IMR-90 (cell line): ENCODE measurements at regions not wholly inside any gene's neighbourhood (a gene's known extent, or its start where the extent isn't known, plus 50 kb on each side); places are given as distances from the start of the nearest gene placed in this dataset.

Source experiments
- ATAC-seq: fragments of 200-7000 bp; cut with Tn5 transposase; 2 replicates; pipeline ENCODE4 v1.9.1; 2020; ENCODE audit warnings: low read depth, mild to moderate bottlenecking, moderate library complexity
- BruUV-seq: library from RNA; stranded (reverse); fragments of 400-500 nt; replicated peaks from 2 replicates; lab custom pipeline; 2021; lab: Mats Ljungman, UMichigan
- CTCF ChIA-PET: fragments of 300-600 bp; formaldehyde crosslinking; extraction: SDS; loops from one replicate; lab custom pipeline; 2021; ENCODE audit warnings: antibody characterized with exemption; lab: Yijun Ruan, JAX
- POLR2A ChIA-PET: fragments of 300-600 bp; sonication (Branson Sonifier 250); formaldehyde crosslinking; loops from one replicate; lab custom pipeline; 2022; ENCODE audit warnings: antibody characterized with exemption; ENCODE audit not compliant: unreplicated experiment; lab: Charles Lee
- DNase-seq: peaks from one replicate; pipeline ENCODE4 v3.0.0; 2013
- H2AFZ ChIP-seq: replicated peaks from 2 replicates; pipeline ENCODE3; 2013; ENCODE audit warnings: low read length, mild to moderate bottlenecking; ENCODE audit not compliant: poor library complexity
- H2AK5ac ChIP-seq: 2 replicates; pipeline ENCODE4 v1.6.1; 2013; ENCODE audit warnings: low read depth, low read length, inconsistent platforms
- H2AK9ac ChIP-seq: replicated peaks from 2 replicates; pipeline ENCODE3; 2013; ENCODE audit warnings: mild to moderate bottlenecking, low read depth, low read length, moderate library complexity; ENCODE audit not compliant: poor library complexity
- H2BK120ac ChIP-seq: 2 replicates; pipeline ENCODE4 v1.6.1; 2013; ENCODE audit warnings: low read depth, low read length, inconsistent platforms
- H2BK15ac ChIP-seq: 3 replicates; pipeline ENCODE4 v1.6.1; 2013; ENCODE audit warnings: low read depth, low read length, inconsistent platforms
- H2BK20ac ChIP-seq: 2 replicates; pipeline ENCODE4 v1.6.1; 2013; ENCODE audit warnings: low read depth, mild to moderate bottlenecking, inconsistent platforms, low read length, moderate library complexity
- H2BK5ac ChIP-seq: 2 replicates; pipeline ENCODE4 v1.6.1; 2013; ENCODE audit warnings: mild to moderate bottlenecking, low read depth, low read length, inconsistent platforms; ENCODE audit not compliant: poor library complexity, severe bottlenecking
- H3K14ac ChIP-seq: replicated peaks from 2 replicates; pipeline ENCODE4 v1.6.1; 2013; ENCODE audit warnings: low read depth, low read length, inconsistent platforms
- H3K18ac ChIP-seq: 2 replicates; pipeline ENCODE4 v1.6.1; 2013; ENCODE audit warnings: low read depth, low read length, control low read depth
- H3K23ac ChIP-seq: 2 replicates; pipeline ENCODE4 v1.6.1; 2013; ENCODE audit warnings: low read depth, low read length, inconsistent platforms
- H3K27ac ChIP-seq: 2 replicates; pipeline ENCODE4 v1.5.1; 2013; ENCODE audit warnings: mild to moderate bottlenecking, control low read depth, low read length; ENCODE audit not compliant: insufficient read depth
- H3K27me3 ChIP-seq: 2 replicates; pipeline ENCODE4 v1.6.1; 2013; ENCODE audit warnings: low read length; ENCODE audit not compliant: control insufficient read depth, insufficient read depth
- H3K36me3 ChIP-seq: 2 replicates; pipeline ENCODE4 v1.6.1; 2013; ENCODE audit warnings: low read length, mixed read lengths; ENCODE audit not compliant: control insufficient read depth, insufficient read depth
- H3K4ac ChIP-seq: 2 replicates; pipeline ENCODE4 v1.6.1; 2013; ENCODE audit warnings: low read depth, low read length, inconsistent platforms
- H3K4me1 ChIP-seq: 2 replicates; pipeline ENCODE4 v1.6.1; 2013; ENCODE audit warnings: low read length, mixed read lengths; ENCODE audit not compliant: control insufficient read depth, insufficient read depth
- H3K4me2 ChIP-seq: 2 replicates; pipeline ENCODE4 v1.6.1; 2013; ENCODE audit warnings: low read depth, mild to moderate bottlenecking, control low read depth, low read length, moderate library complexity
- H3K4me3 ChIP-seq: 2 replicates; pipeline ENCODE4 v1.5.1; 2013; ENCODE audit warnings: low read depth, mild to moderate bottlenecking, control low read depth, low read length, moderate library complexity; ENCODE audit not compliant: insufficient read depth
- H3K56ac ChIP-seq: 2 replicates; pipeline ENCODE4 v1.6.1; 2013; ENCODE audit warnings: low read length, inconsistent platforms; ENCODE audit not compliant: insufficient read depth; ENCODE audit errors: extremely low read depth
- H3K79me1 ChIP-seq, 2 experiments: 2 replicates each; pipeline ENCODE4 v1.6.1; 2013; ENCODE audit warnings: low read length in 2 of 2, inconsistent platforms in 1 of 2, low read depth in 1 of 2
- H3K9ac ChIP-seq: 2 replicates; pipeline ENCODE4 v1.6.1; 2013; ENCODE audit warnings: low read depth, low read length, control low read depth
- H3K9me1 ChIP-seq: 2 replicates; pipeline ENCODE4 v1.6.1; 2013; ENCODE audit warnings: low read length, inconsistent platforms; ENCODE audit not compliant: insufficient read depth
- H3K9me3 ChIP-seq: 2 replicates; pipeline ENCODE4 v1.6.1; 2013; ENCODE audit warnings: low read length; ENCODE audit not compliant: control insufficient read depth, insufficient read depth
- H4K20me1 ChIP-seq: 2 replicates; pipeline ENCODE4 v1.6.1; 2013; ENCODE audit warnings: low read length, inconsistent platforms; ENCODE audit not compliant: insufficient read depth
- H4K5ac ChIP-seq: 2 replicates; pipeline ENCODE4 v1.6.1; 2013; ENCODE audit warnings: mild to moderate bottlenecking, low read depth, low read length, control low read depth
- H4K8ac ChIP-seq, 2 experiments: 2 replicates each; pipeline ENCODE4 v1.6.1; 2013; ENCODE audit warnings: low read depth in 2 of 2, low read length in 2 of 2, control low read depth in 1 of 2, inconsistent platforms in 1 of 2
- H4K91ac ChIP-seq: 2 replicates; pipeline ENCODE4 v1.6.1; 2013; ENCODE audit warnings: low read depth, low read length, inconsistent platforms; ENCODE audit not compliant: insufficient read depth
- BHLHE40 ChIP-seq: fragments of 150-350 bp; IDR thresholded peaks from 2 replicates; pipeline ENCODE4 v1.6.1; 2016; ENCODE audit warnings: mild to moderate bottlenecking, low read depth, low read length
- CEBPB ChIP-seq: IDR thresholded peaks from 2 replicates; pipeline ENCODE4 v1.6.1; 2012; ENCODE audit warnings: low read depth, low read length, improper control_type of control experiment
- CHD1 ChIP-seq: IDR thresholded peaks from 2 replicates; pipeline ENCODE4 v1.6.1; 2012; ENCODE audit warnings: low read depth, low read length, improper control_type of control experiment
- CTCF ChIP-seq: conservative IDR thresholded peaks from 2 replicates; pipeline ENCODE4 v1.5.1; 2012; ENCODE audit warnings: mild to moderate bottlenecking, low read depth, low read length, improper control_type of control experiment
- ELK1 ChIP-seq: fragments of 150-350 bp; IDR thresholded peaks from 2 replicates; pipeline ENCODE4 v1.6.1; 2016; ENCODE audit warnings: low read depth, mild to moderate bottlenecking, low read length, moderate library complexity, borderline replicate concordance
- FOS ChIP-seq: fragments of 150-350 bp; IDR thresholded peaks from 2 replicates; pipeline ENCODE4 v1.6.1; 2016; ENCODE audit warnings: low read depth, low read length
- MAFK ChIP-seq: IDR thresholded peaks from 2 replicates; pipeline ENCODE4 v1.6.1; 2012; ENCODE audit warnings: low read depth, low read length, improper control_type of control experiment
- MAZ ChIP-seq: IDR thresholded peaks from 2 replicates; pipeline ENCODE4 v1.6.1; 2012; ENCODE audit warnings: low read depth, mild to moderate bottlenecking, low read length, improper control_type of control experiment, moderate library complexity, borderline replicate concordance
- NFE2L2 ChIP-seq: fragments of 150-350 bp; IDR thresholded peaks from 2 replicates; pipeline ENCODE4 v1.6.1; 2016; ENCODE audit warnings: low read depth, mild to moderate bottlenecking, low read length
- POLR2A ChIP-seq: IDR thresholded peaks from 2 replicates; pipeline ENCODE4 v1.6.1; 2012; ENCODE audit warnings: mild to moderate bottlenecking, low read depth, low read length
- RAD21 ChIP-seq: IDR thresholded peaks from 2 replicates; pipeline ENCODE4 v1.6.1; 2012; ENCODE audit warnings: low read length, improper control_type of control experiment
- RCOR1 ChIP-seq: IDR thresholded peaks from 2 replicates; pipeline ENCODE4 v1.6.1; 2012; ENCODE audit warnings: mild to moderate bottlenecking, low read length, improper control_type of control experiment; ENCODE audit not compliant: insufficient replicate concordance
- SMC3 ChIP-seq: fragments of 150-350 bp; IDR thresholded peaks from 2 replicates; pipeline ENCODE4 v1.6.1; 2016; ENCODE audit warnings: low read depth, mild to moderate bottlenecking, antibody characterized with exemption, low read length, moderate library complexity
- WGBS, 2 experiments: methylation state at CpG; one replicate each; pipeline versions ENCODE4 v1.1.5 to v1.1.7; 2013; ENCODE audit warnings: missing lambda C conversion rate in 2 of 2; ENCODE audit not compliant: insufficient read length in 1 of 2; ENCODE audit errors: extremely low coverage in 2 of 2; 5-methylcytosine and 5-hydroxymethylcytosine counted together
- dilution Hi-C: fragments of 300-500 bp; cut with HindIII; formaldehyde crosslinking; loops from one replicate; pipeline ENCODE4 v1.14.3; 2018; ENCODE audit warnings: low sequenced_read_pairs; ENCODE audit not compliant: unreplicated experiment
- in situ Hi-C: fragments of 300-500 bp; cut with MboI; formaldehyde crosslinking; loops from 3 replicates; pipeline ENCODE4 v1.14.3; 2019; ENCODE audit warnings: low sequenced_read_pairs, inconsistent platforms, mixed read lengths
- intact Hi-C: fragments of 100-400 bp; cut with micrococcal nuclease; formaldehyde crosslinking; loops from 2 replicates; pipeline ENCODE4 v1.10.0; 2022
- TF ChIP-seq, protein P1 (sequence below): fragments of 150-350 bp; IDR thresholded peaks from 2 replicates; pipeline ENCODE4 v1.6.1; 2017; ENCODE audit warnings: mild to moderate bottlenecking, antibody characterized with exemption, low read length, low read depth

DNA sequence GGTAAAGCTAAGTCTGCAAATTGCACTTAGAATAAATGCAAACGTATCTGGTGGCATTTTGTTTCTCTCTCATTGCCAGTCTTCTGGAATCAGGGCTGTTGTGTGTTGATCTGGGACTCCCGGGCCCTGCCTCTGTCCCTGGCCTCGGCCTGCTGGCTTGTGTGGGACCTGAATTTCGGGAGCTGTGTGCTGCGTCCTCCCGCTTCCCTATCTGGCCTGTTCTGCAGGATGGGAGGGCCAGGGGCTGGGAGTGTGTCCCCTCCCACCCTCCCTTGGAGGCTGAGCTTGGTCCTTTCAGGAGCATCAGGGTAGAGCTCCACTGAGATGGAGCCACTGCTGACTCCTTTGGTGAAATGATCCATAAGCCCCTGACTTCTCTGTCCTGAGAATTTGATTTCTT is 118.5 kb downstream of the ACKR3 start:
- no peak overlapping the region for H2AFZ ChIP-seq
- no peaks in the 10 kb centered on the region for H3K79me1 ChIP-seq
- no TSS peak for BruUV-seq
- no peak overlapping the region for H4K5ac ChIP-seq
- H3K23ac ChIP-seq, result no peak overlapping the region
- H3K18ac ChIP-seq, result no peak overlapping the region
- no peak overlapping the region for H2BK5ac ChIP-seq
- ChIA-PET CTCF (no interaction called here), POLR2A (no interaction called here)
- in situ Hi-C loops (no loop called here), dilution Hi-C loops (no loop called here), intact Hi-C loops (no loop called here)
- no peaks in the 10 kb centered on the region for H3K36me3 ChIP-seq
- no peak for ATAC-seq
- H3K56ac ChIP-seq, result no peak overlapping the region
- no peak overlapping the region for H2AK9ac ChIP-seq
- H3K4me3 ChIP-seq, result no peak overlapping the region
- no peaks in the 10 kb centered on the region for H4K20me1 ChIP-seq
- no CpG with 5 or more reads among the region's 6 CpGs for WGBS, 2 experiments
- H2BK20ac ChIP-seq, result no peak overlapping the region
- H3K27me3 ChIP-seq, result peaks cover 19% of the 10 kb centered on the region
- no peaks in the 10 kb centered on the region for H3K9me1 ChIP-seq
- no peak overlapping the region for H3K9ac ChIP-seq
- no peak overlapping the region for H2AK5ac ChIP-seq
- no peak overlapping the region for H3K4me2 ChIP-seq
- H2BK15ac ChIP-seq, result no peak overlapping the region
- H3K9me3 ChIP-seq, result no peaks in the 10 kb centered on the region
- H3K4me1 ChIP-seq, result peaks cover under 1% of the 10 kb centered on the region; the same call in 1 of the 2 replicates
- no peak for TF ChIP-seq ELK1
- no peak for TF ChIP-seq RAD21
- TF ChIP-seq CHD1, result no peak
- TF ChIP-seq CTCF, result no peak
- no peak for TF ChIP-seq MAZ
- TF ChIP-seq RCOR1, result no peak
- TF ChIP-seq FOS, result no peak
- no peak for TF ChIP-seq POLR2A
- no peak for TF ChIP-seq NFE2L2
- TF ChIP-seq, protein P1, sequence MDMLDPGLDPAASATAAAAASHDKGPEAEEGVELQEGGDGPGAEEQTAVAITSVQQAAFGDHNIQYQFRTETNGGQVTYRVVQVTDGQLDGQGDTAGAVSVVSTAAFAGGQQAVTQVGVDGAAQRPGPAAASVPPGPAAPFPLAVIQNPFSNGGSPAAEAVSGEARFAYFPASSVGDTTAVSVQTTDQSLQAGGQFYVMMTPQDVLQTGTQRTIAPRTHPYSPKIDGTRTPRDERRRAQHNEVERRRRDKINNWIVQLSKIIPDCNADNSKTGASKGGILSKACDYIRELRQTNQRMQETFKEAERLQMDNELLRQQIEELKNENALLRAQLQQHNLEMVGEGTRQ, result no peak
- no peak for TF ChIP-seq MAFK
- TF ChIP-seq CEBPB, result no peak
- TF ChIP-seq BHLHE40, result no peak
- TF ChIP-seq SMC3, result no peak
- no peak overlapping the region for H3K4ac ChIP-seq
- no peak overlapping the region for H4K91ac ChIP-seq
- H3K27ac ChIP-seq, result no peak overlapping the region
- no peak overlapping the region for H3K14ac ChIP-seq
- DNase-seq, result no peak
- no peak overlapping the region for H4K8ac ChIP-seq
- no peak overlapping the region for H2BK120ac ChIP-seq
